HG02759 (cell line): ENCODE measurements at regions not wholly inside any gene's neighbourhood (a gene's known extent, or its start where the extent isn't known, plus 50 kb on each side); places are given as distances from the start of the nearest gene placed in this dataset.

Source experiments
- ATAC-seq: cut with Tn5 transposase; IDR thresholded peaks from one replicate; pipeline ENCODE4 v1.9.1; 2021; ENCODE audit warnings: mild to moderate bottlenecking, moderate library complexity; ENCODE audit not compliant: unreplicated experiment

DNA sequence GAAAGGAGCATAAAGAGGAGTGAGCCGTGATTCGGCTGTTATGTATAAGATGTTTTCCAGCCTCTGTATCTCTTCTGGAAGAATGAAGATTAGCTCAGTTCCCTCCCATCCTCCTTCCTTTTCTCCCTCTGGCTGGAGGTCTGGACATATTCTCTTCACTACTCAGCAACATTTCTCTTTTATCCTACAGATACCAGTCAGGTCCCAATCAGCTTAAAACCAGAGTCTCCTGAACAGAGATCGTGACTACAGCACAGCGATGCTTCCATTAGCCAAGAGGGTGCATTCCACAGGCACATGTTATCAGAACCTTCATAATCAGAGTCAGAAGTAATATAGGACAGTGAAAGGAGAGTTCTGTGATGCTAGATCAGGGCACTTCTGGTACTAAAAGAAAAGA, 133.9 kb upstream of the SOX4 start:
- no peak for ATAC-seq

DNA sequence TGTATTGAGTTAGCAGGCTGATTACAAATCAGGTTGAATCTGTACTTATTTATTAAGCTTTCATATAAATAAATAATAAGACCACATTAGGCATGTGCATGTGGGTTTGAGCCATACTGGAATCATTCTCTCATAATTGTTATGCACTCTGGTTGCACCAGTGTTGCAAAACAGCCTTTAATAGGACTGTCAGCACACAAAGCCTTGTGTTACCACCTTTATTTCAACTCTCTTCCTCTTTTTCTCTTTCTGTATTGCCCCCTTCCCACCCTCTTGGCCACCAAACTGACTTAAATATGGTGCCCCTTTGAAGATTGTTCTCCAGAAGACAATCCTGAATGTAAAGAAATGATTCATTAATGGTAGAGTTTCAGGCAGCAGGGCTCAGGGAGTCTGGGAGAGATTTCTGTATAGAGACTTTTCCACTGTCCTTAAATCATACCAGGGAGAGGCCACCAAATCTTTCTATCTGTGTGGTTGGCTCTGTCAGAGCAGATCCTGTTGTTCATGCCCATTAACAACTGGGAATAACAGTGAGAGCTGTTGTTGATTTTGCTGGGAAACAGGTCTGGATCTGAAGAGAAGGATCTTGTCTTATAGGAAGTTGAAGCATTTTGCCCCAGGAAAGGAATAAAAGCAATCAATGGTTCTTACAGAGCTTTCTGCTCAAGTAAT, 131.6 kb upstream of the SOX4 start:
- no peak for ATAC-seq

DNA sequence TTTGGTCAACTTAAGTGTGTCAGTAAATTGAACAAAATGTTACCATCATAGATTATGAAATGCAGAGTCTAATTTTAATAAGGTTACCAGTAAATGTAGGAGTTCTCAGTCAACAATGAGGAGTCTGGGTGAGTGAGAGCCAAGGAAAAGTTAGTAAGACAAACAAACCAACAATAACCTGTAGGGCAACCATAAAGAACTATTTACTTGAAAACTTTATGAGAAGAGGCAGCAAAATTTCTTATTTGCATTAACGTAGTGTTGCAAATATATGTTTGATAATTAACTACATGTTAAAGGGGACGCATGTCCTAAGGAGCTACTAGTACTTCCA, 131.1 kb upstream of the SOX4 start:
- ATAC-seq: no peak

DNA sequence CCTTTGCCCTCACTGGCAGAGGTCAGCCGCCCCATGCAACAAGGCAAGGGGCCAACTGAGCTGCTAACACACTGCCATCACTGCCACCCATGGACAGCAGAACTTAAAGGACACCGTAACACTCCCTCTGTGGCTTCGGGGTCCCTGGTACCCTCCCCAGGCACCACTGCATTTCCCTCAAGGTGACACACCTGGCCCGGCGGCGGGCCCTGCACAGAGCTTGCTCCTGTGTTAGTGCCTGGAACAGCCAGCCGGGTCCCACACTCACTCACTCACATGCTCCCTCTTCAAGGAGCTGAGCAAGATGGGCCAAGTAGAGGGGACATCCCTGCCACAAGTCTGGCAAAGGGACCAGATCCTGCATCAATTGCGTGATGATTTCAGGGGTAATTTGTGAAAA, 126.5 kb upstream of the SOX4 start:
- ATAC-seq: no peak

DNA sequence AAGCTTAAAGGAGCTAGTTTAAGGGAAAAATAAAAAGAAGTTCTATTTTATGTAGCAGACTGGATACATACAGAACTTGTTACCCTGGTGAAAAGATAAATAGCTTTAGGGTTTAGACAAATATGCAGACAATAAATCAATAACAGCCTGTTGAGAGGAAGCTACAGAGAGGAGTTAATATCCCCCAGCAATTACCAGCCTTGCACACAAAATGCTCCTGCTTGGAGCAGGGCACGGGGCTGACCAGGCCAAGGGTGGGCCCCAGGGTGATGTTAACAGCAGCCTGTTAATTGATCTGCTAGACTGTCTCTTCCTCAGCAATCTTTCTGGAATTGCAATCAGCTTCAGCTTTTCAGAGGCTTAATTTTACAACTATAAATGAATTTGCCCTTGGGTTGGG, 125.1 kb upstream of the SOX4 start:
- no peak for ATAC-seq

DNA sequence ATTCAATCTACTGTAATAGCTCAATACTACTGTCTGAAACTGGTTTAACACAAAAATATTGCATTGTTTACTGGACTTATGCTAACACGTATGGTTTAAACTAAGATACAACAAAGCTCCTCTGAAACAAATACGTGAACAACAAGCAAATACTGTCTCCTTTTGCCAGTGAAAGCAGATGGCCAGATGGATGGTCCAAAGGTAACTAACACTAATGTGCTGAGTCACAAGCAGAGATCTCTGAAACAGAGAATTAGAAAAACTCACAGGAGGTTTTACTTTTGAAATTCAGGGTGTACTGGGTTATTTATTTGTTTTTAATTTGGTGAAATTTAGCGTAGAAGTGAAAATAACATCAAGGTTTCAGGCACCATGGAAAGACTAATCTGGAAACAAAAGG, 124.3 kb upstream of the SOX4 start:
- ATAC-seq: no peak

DNA sequence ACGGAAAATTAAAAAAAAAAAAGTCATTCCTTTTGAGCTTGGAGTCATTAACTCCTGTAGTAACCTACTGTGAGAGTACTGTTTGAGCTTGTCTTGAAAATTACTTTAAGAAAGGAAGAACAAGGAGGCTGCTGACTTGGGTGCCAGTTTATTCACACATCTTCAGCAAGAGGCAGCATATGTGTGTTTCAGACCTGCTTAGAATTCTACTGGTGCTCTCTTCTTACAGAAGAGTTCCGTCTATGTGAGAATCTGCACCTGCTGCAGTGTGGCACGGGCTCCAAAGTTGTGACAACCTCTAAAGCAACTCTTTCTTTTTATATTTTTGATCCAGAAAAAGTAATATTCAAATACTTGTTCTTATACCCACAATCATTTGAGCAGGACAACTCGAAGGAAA, 117.4 kb upstream of the SOX4 start:
- ATAC-seq: no peak

DNA sequence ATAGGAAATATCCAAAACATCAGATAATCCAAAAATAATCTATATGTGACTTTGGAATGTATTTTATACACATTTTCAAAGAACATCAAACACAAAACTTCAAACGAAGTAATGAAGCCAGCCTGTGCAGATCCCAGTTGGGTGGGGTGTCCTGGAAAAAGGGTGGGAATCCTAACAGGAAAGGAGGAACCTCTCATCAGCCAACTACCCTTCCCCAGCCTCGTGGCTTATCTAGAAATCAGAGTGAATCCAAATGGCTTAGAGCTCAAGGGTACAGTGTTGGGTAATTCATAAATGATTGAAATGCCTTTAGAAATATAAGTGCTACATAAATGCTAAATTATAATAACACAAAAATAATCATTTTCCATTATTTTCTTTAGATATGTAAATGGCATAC, 115.1 kb upstream of the SOX4 start:
- no peak for ATAC-seq

DNA sequence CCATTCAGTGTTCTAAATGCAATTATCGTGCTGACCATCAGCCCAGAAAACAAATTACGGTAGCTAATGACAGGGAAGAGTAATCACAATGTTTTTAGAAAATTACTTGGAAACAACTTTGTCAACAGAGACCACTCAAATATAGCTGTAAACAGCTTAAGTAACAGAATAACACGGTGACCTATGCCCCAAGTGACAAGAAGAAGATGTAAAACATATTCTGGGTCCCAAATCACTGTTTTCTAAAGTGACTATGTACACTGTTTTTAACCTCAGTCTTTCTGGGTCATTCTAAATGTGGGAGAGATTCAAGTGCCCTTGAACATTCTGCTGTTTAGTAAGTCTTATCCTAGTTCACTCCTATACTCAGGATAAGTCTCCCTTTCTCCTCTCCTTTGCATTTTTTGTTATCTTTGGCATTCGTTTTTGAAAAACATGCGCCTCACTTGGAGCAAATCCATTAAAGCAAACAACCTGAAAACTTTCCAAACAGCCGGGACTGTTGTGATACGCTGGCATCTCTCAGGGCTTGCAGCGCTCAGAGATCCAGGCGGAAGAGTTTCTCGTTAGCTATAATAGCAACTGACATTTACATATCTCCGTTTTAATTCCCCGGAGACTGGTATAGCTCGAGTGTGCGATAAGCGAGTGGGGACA, 114.5 kb upstream of the SOX4 start:
- ATAC-seq: no peak

DNA sequence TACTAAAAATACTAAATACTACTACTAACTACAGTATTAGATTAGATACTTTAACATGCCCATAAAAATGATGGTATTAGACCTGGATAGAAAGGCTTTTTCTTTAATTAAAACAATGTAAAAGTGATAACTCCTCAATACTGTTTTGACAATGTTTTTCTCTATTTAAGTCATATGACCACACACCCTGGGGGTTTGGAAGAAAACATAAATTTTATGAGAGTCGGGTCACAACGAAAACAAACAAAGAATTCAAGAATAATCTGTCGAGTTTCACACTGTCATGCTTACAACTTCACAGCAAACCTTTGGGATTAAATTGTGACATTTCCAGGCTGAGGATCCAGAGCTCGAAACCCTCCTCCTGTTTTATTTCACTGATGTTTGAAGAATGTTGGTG, 107.4 kb upstream of the SOX4 start:
- ATAC-seq: no peak

DNA sequence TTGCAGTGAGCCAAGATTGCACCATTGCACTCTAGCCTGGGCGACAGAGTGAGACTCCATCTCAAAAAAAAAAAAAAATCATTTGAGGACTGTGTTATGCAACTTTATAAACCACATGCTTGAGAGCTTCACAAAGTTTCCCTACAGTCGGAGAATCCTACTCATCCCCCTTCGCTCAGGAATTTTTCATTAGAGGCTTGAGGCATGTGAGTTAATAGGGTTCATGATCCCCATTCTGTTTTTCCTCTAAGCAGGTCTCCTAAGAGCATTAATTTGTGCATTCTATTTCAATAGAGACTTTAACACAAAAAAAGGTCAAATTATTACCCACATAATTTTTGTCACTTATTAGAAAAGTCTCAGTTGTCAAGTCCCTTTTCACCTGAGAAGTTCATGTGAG, 103.7 kb upstream of the SOX4 start:
- ATAC-seq: no peak

DNA sequence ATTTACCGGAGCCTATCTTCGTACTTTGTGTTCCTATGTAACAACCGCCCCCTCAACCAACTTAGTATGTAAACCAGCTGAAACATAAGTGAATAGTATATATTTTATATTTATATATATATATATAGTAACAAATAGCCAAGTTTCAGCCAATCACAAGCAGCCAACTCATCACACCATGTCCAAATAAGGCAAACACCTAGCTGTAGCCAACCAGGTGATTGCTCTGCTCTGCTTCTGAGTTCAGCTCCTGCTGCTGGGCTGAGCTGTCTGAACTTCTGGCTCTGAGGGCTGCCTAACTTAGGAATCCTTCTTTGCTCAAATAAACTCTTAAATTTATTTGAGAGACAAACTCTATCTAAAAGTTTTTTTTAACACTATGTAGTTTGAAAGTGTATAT, 101.6 kb upstream of the SOX4 start:
- ATAC-seq: no peak

DNA sequence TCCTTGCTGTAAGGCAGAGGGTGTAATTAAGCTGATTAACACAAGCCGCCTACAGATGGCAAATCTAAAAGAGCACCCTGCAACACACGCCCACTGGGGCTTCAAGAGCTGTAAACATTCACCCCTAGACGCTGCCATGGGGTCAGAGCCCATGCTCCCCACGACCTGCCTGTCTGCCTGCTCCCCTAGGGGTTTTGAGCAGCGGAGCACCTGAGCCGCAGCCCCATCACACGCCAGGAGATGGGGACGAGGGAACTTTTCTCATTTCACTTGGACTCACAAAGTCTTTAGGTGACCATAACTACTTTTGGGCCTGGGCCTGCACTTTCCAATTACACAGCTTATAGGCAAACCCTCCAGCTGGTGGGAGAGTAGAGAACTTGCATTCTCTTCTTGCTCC, 99.0 kb upstream of the SOX4 start:
- no peak for ATAC-seq

DNA sequence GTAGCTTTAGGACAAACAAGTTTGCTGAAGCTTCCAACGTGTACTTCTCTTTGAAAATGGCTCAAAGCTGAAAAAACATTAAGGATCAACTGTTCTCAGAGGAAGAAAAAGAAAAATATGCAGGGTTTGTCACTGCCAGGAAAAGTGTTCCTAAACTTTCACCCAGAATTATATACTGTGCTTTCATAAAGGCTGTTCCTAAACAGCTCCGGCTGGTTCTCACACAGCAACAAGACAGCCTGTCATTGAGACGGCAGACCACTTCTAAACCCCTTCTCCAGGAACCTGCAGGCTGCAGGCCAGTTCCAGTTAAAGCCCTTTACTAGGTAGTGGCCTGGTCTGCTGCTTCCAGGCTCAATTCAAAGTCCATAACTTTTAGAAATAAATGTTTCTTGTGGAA, 97.4 kb upstream of the SOX4 start:
- ATAC-seq: no peak

DNA sequence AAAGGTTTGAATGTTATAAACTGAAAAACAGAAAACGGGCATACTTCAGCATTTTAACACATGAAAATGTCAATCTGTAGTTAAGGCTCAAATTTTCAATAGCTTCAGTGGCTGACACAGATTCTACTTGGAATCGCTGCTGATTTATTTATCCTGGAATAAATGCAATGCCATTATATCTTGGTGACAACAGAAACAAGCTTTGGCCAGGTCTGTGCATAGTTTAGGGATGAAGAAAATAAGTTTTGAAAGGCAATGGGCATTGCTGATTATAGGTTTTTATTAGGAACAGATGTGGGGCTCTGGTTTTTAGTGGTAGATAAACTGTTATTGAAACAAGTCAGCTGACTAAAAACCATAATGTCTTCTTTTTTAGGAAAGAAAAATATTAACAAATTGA, 96.8 kb upstream of the SOX4 start:
- ATAC-seq: no peak

DNA sequence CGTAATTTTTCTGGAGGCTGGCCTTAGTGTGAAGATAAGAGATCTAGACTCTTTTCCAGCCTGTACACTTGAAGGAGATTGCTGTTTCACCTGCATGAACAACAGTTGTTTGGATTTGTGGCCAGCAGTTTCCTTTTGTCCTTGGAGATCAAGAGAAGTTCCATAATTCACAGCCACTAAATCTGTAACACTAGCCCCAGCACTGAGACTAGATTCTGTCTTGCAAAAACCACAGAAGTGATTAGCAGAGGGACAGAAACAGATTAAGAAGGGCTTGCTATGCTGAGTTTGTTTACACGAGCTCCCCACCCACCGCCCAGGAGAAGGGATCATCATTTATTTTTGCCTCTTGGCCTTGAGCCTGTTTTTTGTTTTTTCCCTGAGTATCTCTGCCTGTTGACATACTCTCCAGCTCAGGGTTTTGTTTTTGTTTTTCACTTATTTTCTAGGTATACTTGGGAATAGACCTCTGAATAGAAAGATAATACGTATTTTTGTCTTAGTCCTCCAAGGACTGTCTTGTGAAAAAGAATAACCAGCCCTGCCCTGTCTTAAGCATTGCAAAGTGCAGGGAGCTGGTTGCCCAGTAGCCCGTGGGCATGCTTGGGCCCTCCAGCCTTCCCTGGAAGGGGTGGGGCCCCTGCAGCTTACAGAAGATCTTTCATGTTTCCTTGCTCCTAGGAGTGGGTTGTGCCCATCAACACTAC, 93.1 kb upstream of the SOX4 start:
- ATAC-seq: no peak

DNA sequence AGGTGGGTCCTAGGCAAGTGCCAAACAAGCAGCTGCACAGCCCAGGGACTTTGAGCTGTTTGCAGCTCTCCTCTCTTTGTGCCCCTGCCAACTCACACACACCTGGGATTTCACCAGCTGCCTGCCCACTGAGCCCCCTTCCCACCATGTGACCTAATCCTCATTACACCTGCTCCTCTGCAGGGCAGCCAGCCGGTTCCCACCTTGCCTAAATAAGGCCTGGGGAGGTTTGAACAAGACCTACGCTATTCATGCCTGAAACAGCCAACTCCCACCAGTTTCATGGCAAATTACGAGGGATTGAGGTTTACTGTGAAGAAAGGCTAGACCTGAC, 92.6 kb upstream of the SOX4 start:
- ATAC-seq: no peak

DNA sequence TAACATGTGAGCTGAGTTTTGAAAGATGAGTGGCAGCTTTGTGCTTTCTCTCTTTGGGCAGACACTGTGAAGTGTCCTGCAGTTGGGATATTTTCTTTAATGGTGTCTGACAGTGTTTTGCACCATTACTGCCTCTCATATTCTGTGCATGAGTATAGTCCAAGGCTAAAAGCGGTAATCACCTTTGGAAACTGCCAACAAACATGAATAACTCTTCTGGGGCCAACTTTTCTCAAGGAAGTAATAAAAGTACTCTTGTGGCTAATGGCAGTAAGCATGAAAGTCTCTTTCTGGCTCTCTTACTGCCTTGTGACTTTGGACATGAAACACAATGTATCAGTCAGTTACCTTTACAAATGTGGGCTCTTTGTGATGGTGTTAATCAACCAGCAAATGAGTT, 91.7 kb upstream of the SOX4 start:
- ATAC-seq: no peak

DNA sequence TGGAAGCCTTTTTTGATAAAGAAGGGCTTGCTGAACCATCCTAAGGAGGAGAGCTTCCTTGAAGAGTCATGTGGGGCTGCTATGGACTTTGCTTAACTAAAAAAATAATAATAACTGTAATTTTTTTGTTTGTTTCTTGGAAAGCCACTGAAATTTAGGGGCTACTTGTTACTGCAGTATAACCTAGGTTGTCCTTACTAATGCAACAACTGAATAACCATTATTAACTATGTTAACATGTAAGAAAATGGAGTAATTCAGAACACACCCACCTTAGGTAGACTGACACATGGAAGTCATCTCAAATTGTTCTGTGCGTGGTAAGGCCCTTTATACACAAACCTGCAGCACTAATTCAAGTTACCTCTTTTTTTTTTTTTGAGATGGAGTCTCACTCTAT, 90.9 kb upstream of the SOX4 start:
- ATAC-seq: no peak

DNA sequence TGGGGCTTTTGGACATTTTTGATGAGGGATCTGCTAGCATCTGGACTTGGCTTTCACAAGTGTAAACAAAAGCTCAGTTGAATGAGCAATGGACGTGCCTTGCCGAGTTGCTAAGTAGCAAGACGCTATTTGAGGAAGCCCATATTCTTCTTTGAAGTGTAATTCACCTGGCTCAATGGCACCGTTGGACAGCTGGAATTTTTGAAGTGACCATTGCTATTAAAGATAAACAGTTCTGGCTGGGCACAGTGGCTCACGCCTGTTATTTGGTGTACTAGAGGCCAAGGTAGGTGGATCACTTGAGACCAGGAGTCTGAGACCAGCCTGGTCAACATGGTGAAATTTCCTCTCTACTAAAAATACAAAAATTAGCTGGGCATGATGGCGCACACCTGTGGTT, 88.8 kb upstream of the SOX4 start:
- no peak for ATAC-seq

DNA sequence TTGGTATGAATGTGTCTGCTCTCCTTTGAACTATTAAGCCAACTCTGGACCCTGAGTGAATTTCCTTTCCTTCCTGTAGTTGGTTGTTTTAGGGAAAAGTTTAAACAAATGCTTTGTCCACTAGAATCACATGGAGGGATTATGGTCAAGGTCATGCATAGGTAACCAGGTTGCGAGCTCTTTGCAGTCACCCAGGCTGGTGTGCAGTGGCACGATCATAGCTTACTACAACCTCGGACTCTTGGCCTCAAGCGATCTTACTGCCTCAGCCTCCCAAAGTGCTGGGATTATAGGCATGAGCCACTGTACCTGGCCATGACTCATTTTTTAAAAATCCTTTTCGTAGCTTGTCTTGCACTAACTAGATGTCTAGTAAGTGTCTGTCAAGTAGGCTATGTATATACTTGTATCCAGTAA, 88.0 kb upstream of the SOX4 start:
- no peak for ATAC-seq

DNA sequence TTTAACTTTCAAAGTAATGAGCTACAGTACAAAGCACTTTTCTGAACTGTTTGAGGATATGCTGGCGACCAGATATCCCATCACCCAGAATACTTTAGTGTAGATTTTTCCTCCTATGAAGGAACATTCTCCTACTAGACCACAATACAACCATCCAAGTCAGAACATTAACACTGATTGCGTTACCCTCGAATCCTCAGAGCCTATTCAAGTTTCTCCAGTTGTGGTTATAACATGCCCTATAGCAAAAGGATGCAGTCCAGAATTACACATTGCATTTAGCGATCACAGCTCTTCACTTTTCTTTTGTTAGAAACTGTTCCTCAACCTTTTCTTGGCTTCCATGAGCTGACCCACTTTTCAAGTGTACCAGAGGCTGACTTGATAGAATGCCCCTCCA, 87.4 kb upstream of the SOX4 start:
- ATAC-seq: no peak

DNA sequence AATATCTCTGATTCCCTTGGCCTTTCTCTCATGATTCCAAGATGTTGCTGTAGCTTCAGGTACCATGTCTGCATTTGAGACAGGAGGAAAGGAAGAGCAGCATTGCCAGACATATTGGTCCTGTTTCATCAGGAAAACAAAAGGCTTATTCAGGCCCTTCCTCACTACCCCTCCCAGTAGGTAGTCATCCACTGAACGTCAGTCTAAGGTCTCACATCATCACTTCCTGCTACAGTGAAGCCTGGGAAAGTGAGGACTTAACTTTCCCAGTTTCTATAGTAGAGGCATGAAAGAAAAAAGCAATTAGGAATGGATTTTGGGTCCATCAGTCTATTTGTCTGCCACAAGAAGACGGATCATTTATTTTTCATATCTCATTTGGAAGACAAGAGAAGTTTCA, 85.7 kb upstream of the SOX4 start:
- no peak for ATAC-seq
